K562 (cell line): ENCODE measurements at regions not wholly inside any gene's neighbourhood (a gene's known extent, or its start where the extent isn't known, plus 50 kb on each side); places are given as distances from the start of the nearest gene placed in this dataset.

Source experiments
- GATAD2A ChIP-seq: fragments of 450-650 bp; IDR thresholded peaks from 2 replicates; pipeline ENCODE4 v1.6.1; 2017
- KAT8 ChIP-seq: fragments of 450-650 bp; IDR thresholded peaks from 2 replicates; pipeline ENCODE4 v1.6.1; 2016; ENCODE audit warnings: low read depth, mild to moderate bottlenecking
- TAF9B ChIP-seq: fragments of 450-650 bp; IDR thresholded peaks from 2 replicates; pipeline ENCODE4 v1.6.1; 2018; ENCODE audit warnings: mild to moderate bottlenecking; ENCODE audit not compliant: partially characterized antibody
- TF ChIP-seq, protein P1 (sequence below), 3 experiments: IDR thresholded peaks in 2 of 3; conservative IDR thresholded peaks in 1 of 3; 2 replicates each; pipeline ENCODE4 v1.5.1; 2011 to 2012; ENCODE audit warnings: low read length in 3 of 3, mild to moderate bottlenecking in 3 of 3, control low read depth in 2 of 3, improper control_type of control experiment in 1 of 3, inconsistent platforms in 1 of 3, low read depth in 1 of 3, mixed read lengths in 1 of 3, moderate library complexity in 1 of 3; ENCODE audit not compliant: insufficient read depth in 2 of 3

DNA sequence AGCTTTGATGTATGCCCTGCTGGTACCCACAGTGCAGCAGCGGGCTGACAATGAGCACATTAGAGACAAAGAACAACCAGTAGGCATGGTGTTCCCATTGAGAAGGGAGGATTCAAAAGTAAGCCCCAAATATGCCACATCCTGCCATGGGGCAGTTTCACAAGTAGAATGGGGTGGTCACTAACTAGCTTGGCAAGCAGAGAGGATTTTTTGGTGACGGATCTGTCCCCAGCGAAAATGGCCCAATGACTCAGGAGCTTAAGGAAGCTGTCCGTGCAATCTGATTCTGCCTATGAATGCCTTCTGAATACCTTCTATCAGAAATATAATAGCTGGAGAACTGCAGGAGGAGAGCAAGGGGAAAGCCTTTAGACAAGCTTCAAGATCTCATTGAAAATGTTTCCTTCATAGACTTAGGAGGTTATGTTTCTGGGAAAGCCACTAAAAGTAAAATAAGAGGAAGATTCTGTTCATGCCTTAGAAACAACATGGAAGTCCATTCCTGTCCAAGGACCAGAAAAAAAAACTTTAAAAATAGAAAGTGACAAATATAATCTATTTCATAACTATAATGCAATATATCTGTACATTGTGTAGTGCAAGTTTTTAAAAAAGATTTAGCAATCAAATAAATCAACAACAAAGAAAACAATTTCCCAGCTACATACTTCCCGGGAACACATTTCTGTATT lies 117.5 kb upstream of the SLC14A2 start:
- no peak for TF ChIP-seq GATAD2A
- no peak for TF ChIP-seq TAF9B
- TF ChIP-seq, protein P1, sequence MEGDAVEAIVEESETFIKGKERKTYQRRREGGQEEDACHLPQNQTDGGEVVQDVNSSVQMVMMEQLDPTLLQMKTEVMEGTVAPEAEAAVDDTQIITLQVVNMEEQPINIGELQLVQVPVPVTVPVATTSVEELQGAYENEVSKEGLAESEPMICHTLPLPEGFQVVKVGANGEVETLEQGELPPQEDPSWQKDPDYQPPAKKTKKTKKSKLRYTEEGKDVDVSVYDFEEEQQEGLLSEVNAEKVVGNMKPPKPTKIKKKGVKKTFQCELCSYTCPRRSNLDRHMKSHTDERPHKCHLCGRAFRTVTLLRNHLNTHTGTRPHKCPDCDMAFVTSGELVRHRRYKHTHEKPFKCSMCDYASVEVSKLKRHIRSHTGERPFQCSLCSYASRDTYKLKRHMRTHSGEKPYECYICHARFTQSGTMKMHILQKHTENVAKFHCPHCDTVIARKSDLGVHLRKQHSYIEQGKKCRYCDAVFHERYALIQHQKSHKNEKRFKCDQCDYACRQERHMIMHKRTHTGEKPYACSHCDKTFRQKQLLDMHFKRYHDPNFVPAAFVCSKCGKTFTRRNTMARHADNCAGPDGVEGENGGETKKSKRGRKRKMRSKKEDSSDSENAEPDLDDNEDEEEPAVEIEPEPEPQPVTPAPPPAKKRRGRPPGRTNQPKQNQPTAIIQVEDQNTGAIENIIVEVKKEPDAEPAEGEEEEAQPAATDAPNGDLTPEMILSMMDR (IDR thresholded peaks at IDR 0.05 in 2 of 3, conservative IDR thresholded peaks at IDR 0.05 in 1 of 3; ENCODE audit: insufficient read depth in 2 of 3, low read depth in 1 of 3, low read length in 3 of 3) = no peak
- no peak for TF ChIP-seq KAT8
